Chondrocyte (in vitro differentiated cells): ENCODE measurements at regions not wholly inside any gene's neighbourhood (a gene's known extent, or its start where the extent isn't known, plus 50 kb on each side); places are given as distances from the start of the nearest gene placed in this dataset.
"Not testable (repeated sequence)": the region's sequence is repeated elsewhere in the genome, so short reads cannot be mapped to it uniquely, and the experiment has no call there.

Experiments used
- DNase-seq: peaks from one replicate; pipeline ENCODE4 v3.0.0; 2021; ENCODE audit warnings: mixed read lengths, low spot score
- H3K27ac Mint-ChIP-seq: one replicate; pipeline ENCODE4 v1.8.0; 2021; ENCODE audit warnings: mild to moderate bottlenecking, moderate library complexity, mixed read lengths; ENCODE audit not compliant: unreplicated experiment
- H3K27me3 Mint-ChIP-seq: 2 replicates; pipeline ENCODE4 v1.8.0; 2021; ENCODE audit warnings: low read depth, mixed read lengths
- H3K36me3 Mint-ChIP-seq: 2 replicates; pipeline ENCODE4 v1.8.0; 2021; ENCODE audit warnings: low read depth, mixed read lengths
- H3K4me1 Mint-ChIP-seq: 2 replicates; pipeline ENCODE4 v1.8.0; 2021; ENCODE audit warnings: low read depth, mild to moderate bottlenecking, mixed read lengths
- H3K4me3 Mint-ChIP-seq: one replicate; pipeline ENCODE4 v1.8.0; 2021; ENCODE audit warnings: mild to moderate bottlenecking, moderate library complexity, mixed read lengths; ENCODE audit not compliant: unreplicated experiment
- H3K9me3 Mint-ChIP-seq: 2 replicates; pipeline ENCODE4 v1.8.0; 2021; ENCODE audit warnings: low read depth, mixed read lengths
- CTCF ChIP-seq: fragments of 200-600 bp; sonication (generic); IDR thresholded peaks from 2 replicates; pipeline ENCODE4 v1.5.0; 2021; ENCODE audit warnings: antibody characterized with exemption, mild to moderate bottlenecking, moderate library complexity

GRCh38 chr2:91422102-91422501, 2730.6 kb downstream of the RPIA start:
- H3K4me1 Mint-ChIP-seq, H3K4me3 Mint-ChIP-seq, DNase-seq, H3K27me3 Mint-ChIP-seq, H3K27ac Mint-ChIP-seq: not testable (repeated sequence)
- Mint-ChIP-seq H3K9me3 (peaks cover 31% of the 10 kb centered on the region), H3K36me3 (peaks cover 15% of the 10 kb centered on the region)

GRCh38 chr2:91427148-91427547, 2735.7 kb downstream of the RPIA start:
- not testable (repeated sequence) for DNase-seq, H3K4me1 Mint-ChIP-seq, H3K4me3 Mint-ChIP-seq, H3K27me3 Mint-ChIP-seq, H3K27ac Mint-ChIP-seq
- H3K9me3 Mint-ChIP-seq, result peaks cover 19% of the 10 kb centered on the region
- H3K36me3 Mint-ChIP-seq, result peaks cover 10% of the 10 kb centered on the region

- not testable (repeated sequence) for H3K4me3 Mint-ChIP-seq, H3K36me3 Mint-ChIP-seq, H3K27me3 Mint-ChIP-seq, H3K27ac Mint-ChIP-seq, H3K4me1 Mint-ChIP-seq
- H3K9me3 Mint-ChIP-seq, result peaks cover 16% of the 10 kb centered on the region
- DNase-seq, result peak; percentile 92
Observed at GRCh38 chr2:91441932-91442245, 2750.4 kb downstream of the RPIA start.

- Mint-ChIP-seq H3K4me3 (no peak overlapping the region), H3K27ac (no peak overlapping the region), H3K27me3 (no peaks in the 10 kb centered on the region), H3K36me3 (peaks cover 4% of the 10 kb centered on the region), H3K9me3 (peaks cover 12% of the 10 kb centered on the region), H3K4me1 (no peaks in the 10 kb centered on the region)
- peak; percentile 98 for DNase-seq
- no peak for TF ChIP-seq CTCF
Observed at GRCh38 chr2:91442246-91442905, 2750.9 kb downstream of the RPIA start.

- not testable (repeated sequence) for H3K4me1 Mint-ChIP-seq, H3K36me3 Mint-ChIP-seq, H3K27ac Mint-ChIP-seq, H3K4me3 Mint-ChIP-seq, H3K27me3 Mint-ChIP-seq
- peaks cover 12% of the 10 kb centered on the region for H3K9me3 Mint-ChIP-seq
- DNase-seq, result peak; percentile 92
Observed at GRCh38 chr2:91442906-91443729, 2751.6 kb downstream of the RPIA start.

GRCh38 chr2:91443730-91444115, 2752.2 kb downstream of the RPIA start:
- not testable (repeated sequence) for H3K27ac Mint-ChIP-seq, H3K27me3 Mint-ChIP-seq, H3K36me3 Mint-ChIP-seq, H3K4me3 Mint-ChIP-seq, H3K4me1 Mint-ChIP-seq
- DNase-seq, result peak; percentile 86
- peaks cover 12% of the 10 kb centered on the region for H3K9me3 Mint-ChIP-seq

- DNase-seq, H3K9me3 Mint-ChIP-seq, H3K36me3 Mint-ChIP-seq, H3K4me1 Mint-ChIP-seq, H3K4me3 Mint-ChIP-seq, H3K27ac Mint-ChIP-seq, H3K27me3 Mint-ChIP-seq: not testable (repeated sequence)
Observed at GRCh38 chr2:91445705-91446104, 2754.2 kb downstream of the RPIA start.

GRCh38 chr2:91446489-91446888, 2755.0 kb downstream of the RPIA start:
- H3K27me3 Mint-ChIP-seq, H3K27ac Mint-ChIP-seq, H3K4me1 Mint-ChIP-seq, H3K4me3 Mint-ChIP-seq, H3K36me3 Mint-ChIP-seq, DNase-seq: not testable (repeated sequence)
- peaks cover 14% of the 10 kb centered on the region for H3K9me3 Mint-ChIP-seq

GRCh38 chr2:91446915-91447314, 2755.4 kb downstream of the RPIA start:
- H3K9me3 Mint-ChIP-seq, result peaks cover 14% of the 10 kb centered on the region
- not testable (repeated sequence) for H3K4me1 Mint-ChIP-seq, H3K36me3 Mint-ChIP-seq, H3K4me3 Mint-ChIP-seq, H3K27ac Mint-ChIP-seq, H3K27me3 Mint-ChIP-seq
- DNase-seq, result peak; percentile 79

- peaks cover 19% of the 10 kb centered on the region for H3K9me3 Mint-ChIP-seq
- not testable (repeated sequence) for H3K4me3 Mint-ChIP-seq, H3K4me1 Mint-ChIP-seq, H3K36me3 Mint-ChIP-seq, H3K27me3 Mint-ChIP-seq, H3K27ac Mint-ChIP-seq
- peak; percentile 83 for DNase-seq
Observed at GRCh38 chr2:91447508-91447907, 2756.0 kb downstream of the RPIA start.

GRCh38 chr2:91462292-91462691, 2770.8 kb downstream of the RPIA start:
- not testable (repeated sequence) for H3K36me3 Mint-ChIP-seq, H3K4me1 Mint-ChIP-seq, H3K27me3 Mint-ChIP-seq, H3K27ac Mint-ChIP-seq, H3K4me3 Mint-ChIP-seq
- peaks cover 17% of the 10 kb centered on the region for H3K9me3 Mint-ChIP-seq
- DNase-seq, result peak; percentile 87

- not testable (repeated sequence) for H3K4me1 Mint-ChIP-seq, H3K4me3 Mint-ChIP-seq, H3K27ac Mint-ChIP-seq, H3K27me3 Mint-ChIP-seq, H3K36me3 Mint-ChIP-seq
- DNase-seq, result peak; percentile 95
- H3K9me3 Mint-ChIP-seq, result peaks cover 17% of the 10 kb centered on the region
Observed at GRCh38 chr2:91463007-91463406, 2771.5 kb downstream of the RPIA start.
